ENCODE measurements at regions not wholly inside any gene's neighbourhood (a gene's known extent, or its start where the extent isn't known, plus 50 kb on each side); places are given as distances from the start of the nearest gene placed in this dataset.

DNA sequence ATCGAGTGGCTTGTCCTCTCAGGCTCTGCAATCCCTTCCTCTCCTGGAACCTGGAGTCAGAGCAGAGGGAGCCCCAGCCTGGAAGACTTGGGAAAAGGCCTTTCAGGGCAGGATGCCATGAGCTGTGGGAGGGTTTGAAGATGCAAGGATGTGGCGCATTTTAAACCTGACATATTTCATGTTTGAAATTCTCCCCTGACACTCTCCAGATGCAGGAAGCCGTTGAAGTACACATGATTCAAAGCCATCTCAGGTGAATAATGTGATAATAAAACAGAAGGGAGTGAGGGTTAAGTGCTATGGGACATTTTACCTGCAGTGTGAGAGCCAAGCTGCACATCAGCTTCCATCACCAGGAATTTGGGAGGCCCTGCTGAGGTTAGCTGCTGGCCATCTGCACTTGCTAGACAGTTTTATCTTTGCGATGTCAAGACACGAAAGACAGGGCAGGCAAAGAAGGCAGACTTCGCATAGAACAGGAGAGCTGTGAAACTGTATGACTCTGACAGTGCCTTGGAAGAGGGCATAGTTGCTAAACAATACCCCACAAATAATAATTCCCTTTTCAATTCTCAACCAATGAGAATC, 159.1 kb upstream of the GDF10 start:
- no peaks in the 10 kb centered on the region for H3K27me3 Mint-ChIP-seq
- CTCF ChIA-PET: interaction anchor here (1.2 kb wide), 1 partner anchor 93 kb away, joined by 3 read pairs; no protein-coding TSS in a partner anchor
- TF ChIP-seq, protein P1, sequence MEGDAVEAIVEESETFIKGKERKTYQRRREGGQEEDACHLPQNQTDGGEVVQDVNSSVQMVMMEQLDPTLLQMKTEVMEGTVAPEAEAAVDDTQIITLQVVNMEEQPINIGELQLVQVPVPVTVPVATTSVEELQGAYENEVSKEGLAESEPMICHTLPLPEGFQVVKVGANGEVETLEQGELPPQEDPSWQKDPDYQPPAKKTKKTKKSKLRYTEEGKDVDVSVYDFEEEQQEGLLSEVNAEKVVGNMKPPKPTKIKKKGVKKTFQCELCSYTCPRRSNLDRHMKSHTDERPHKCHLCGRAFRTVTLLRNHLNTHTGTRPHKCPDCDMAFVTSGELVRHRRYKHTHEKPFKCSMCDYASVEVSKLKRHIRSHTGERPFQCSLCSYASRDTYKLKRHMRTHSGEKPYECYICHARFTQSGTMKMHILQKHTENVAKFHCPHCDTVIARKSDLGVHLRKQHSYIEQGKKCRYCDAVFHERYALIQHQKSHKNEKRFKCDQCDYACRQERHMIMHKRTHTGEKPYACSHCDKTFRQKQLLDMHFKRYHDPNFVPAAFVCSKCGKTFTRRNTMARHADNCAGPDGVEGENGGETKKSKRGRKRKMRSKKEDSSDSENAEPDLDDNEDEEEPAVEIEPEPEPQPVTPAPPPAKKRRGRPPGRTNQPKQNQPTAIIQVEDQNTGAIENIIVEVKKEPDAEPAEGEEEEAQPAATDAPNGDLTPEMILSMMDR (IDR thresholded peaks at IDR 0.05): no peak

DNA sequence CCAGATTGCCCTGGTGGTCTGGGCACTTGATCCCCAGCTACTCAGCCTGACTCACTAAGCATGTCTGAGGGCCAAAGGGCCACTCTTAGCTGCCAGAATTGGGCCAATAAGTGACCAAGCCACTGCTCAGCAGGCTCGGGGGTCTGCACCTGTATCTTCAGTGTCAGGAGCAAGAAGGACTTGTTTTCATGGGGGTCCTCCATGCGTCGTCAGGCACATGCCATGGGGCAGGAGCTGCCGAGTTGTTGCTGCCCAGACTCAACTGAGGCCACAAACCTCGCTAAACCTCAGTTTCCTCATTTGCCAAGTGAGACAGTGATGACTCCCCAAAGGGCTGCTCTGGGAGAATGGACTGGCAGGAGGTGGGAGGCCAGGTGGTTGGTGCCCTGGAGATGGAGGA, 158.6 kb upstream of the GDF10 start:
- Mint-ChIP-seq H3K27me3 (no peaks in the 10 kb centered on the region), H3K9me3 (no peaks in the 10 kb centered on the region), H3K4me3 (no peak overlapping the region), H3K4me1 (no peaks in the 10 kb centered on the region), H3K27ac (no peak overlapping the region), H3K36me3 (ENCODE audit: low read depth) (no peaks in the 10 kb centered on the region)
- no peak for DNase-seq
- ChIA-PET POLR2A (no interaction called here), CTCF (no interaction called here)
- ATAC-seq (ENCODE audit: low read depth): no peak
- TF ChIP-seq, protein P1 (IDR thresholded peaks at IDR 0.05): no peak
- intact Hi-C loops (cut with micrococcal nuclease): no loop called here

More for the DNA sequence above, 159.1 kb upstream of the GDF10 start:
- POLR2A ChIA-PET: no interaction called here
- no peak for DNase-seq
- no peaks in the 10 kb centered on the region for H3K36me3 Mint-ChIP-seq (ENCODE audit: low read depth)
- ATAC-seq (ENCODE audit: low read depth): no peak
- H3K4me1 Mint-ChIP-seq: no peaks in the 10 kb centered on the region
- H3K4me3 Mint-ChIP-seq: no peak overlapping the region
- intact Hi-C loops (cut with micrococcal nuclease): no loop called here
- H3K9me3 Mint-ChIP-seq: no peaks in the 10 kb centered on the region
- no peak overlapping the region for H3K27ac Mint-ChIP-seq

DNA sequence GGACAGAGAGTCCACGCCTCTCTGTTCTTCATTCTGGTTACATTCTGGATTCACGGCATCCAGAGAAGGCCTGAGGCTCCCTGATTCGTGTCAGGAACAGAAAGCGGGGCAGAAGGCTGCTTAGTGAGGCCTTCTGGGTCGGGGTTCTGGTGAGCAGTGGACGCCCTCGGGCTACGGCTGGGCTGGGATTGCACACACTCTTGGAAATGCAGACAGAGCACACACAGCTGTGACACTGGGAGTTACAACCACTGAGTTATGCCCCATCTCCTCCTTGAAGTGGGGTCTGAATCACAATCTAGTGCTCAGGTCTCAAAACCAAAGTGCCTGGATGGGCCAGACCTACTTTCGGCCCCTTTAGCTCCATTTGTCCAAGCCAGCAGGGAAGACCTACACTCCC, 156.9 kb upstream of the GDF10 start:
- no peak overlapping the region for H3K4me3 Mint-ChIP-seq
- no peaks in the 10 kb centered on the region for H3K4me1 Mint-ChIP-seq
- peaks cover 2% of the 10 kb centered on the region for H3K27me3 Mint-ChIP-seq
- no peaks in the 10 kb centered on the region for H3K9me3 Mint-ChIP-seq
- ChIA-PET CTCF (no interaction called here), POLR2A (no interaction called here)
- intact Hi-C loops (cut with micrococcal nuclease): no loop called here
- no peak overlapping the region for H3K27ac Mint-ChIP-seq
- TF ChIP-seq, protein P1 (IDR thresholded peaks at IDR 0.05): no peak
- ATAC-seq (ENCODE audit: low read depth): no peak
- H3K36me3 Mint-ChIP-seq (ENCODE audit: low read depth): no peaks in the 10 kb centered on the region
- DNase-seq: no peak

DNA sequence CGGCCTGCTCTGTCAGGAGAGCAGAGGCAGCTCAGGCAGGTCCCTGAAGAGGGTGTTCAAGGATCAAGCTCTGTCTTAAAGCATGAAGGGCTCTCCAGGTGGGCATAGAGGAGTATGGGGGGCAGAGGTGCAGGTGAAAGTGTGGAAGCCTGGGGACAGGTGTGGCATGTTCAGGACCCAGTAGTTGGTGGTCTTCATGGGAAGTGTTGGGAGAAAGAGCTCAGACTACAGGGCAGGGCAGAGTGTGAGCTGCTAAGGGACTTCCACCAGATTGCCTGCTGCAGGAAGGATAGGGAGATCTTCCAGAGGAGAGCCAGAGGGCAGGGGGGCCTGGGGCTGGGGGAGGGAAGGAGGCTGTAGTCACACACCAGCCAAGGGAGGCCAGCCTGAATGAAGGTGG, 156.5 kb upstream of the GDF10 start:
- intact Hi-C loops (cut with micrococcal nuclease): no loop called here
- no peak overlapping the region for H3K27ac Mint-ChIP-seq
- peaks cover 2% of the 10 kb centered on the region for H3K27me3 Mint-ChIP-seq
- H3K9me3 Mint-ChIP-seq: no peaks in the 10 kb centered on the region
- ChIA-PET POLR2A (no interaction called here), CTCF (no interaction called here)
- DNase-seq (no peak), ATAC-seq (ENCODE audit: low read depth) (no peak)
- no peak overlapping the region for H3K4me3 Mint-ChIP-seq
- H3K4me1 Mint-ChIP-seq: no peaks in the 10 kb centered on the region
- no peaks in the 10 kb centered on the region for H3K36me3 Mint-ChIP-seq (ENCODE audit: low read depth)
- TF ChIP-seq, protein P1 (IDR thresholded peaks at IDR 0.05): no peak

GRCh38 chr10:47144525-47144924, 155.5 kb upstream of the GDF10 start:
- Mint-ChIP-seq H3K27me3 (peaks cover 2% of the 10 kb centered on the region), H3K9me3 (no peaks in the 10 kb centered on the region), H3K36me3 (ENCODE audit: low read depth) (no peaks in the 10 kb centered on the region), H3K27ac (no peak overlapping the region), H3K4me1 (no peaks in the 10 kb centered on the region), H3K4me3 (no peak overlapping the region)
- POLR2A ChIA-PET: no interaction called here
- TF ChIP-seq, protein P1 (IDR thresholded peaks at IDR 0.05): no peak
- intact Hi-C loops (cut with micrococcal nuclease): no loop called here
- DNase-seq: no peak
- CTCF ChIA-PET: no interaction called here
- no peak for ATAC-seq (ENCODE audit: low read depth)

Data from activated B cell treated with CpG ODN at 0.5 μM for 24 hours (primary cell).